GM19463 (cell line): ENCODE measurements at regions not wholly inside any gene's neighbourhood (a gene's known extent, or its start where the extent isn't known, plus 50 kb on each side); places are given as distances from the start of the nearest gene placed in this dataset.
A peak's percentile ranks its signal among the peaks of the same experiment; 100 is the strongest.

Experiments
- ATAC-seq: cut with Tn5 transposase; IDR thresholded peaks from one replicate; pipeline ENCODE4 v1.9.1; 2021; ENCODE audit warnings: mild to moderate bottlenecking, moderate library complexity; ENCODE audit not compliant: unreplicated experiment

DNA sequence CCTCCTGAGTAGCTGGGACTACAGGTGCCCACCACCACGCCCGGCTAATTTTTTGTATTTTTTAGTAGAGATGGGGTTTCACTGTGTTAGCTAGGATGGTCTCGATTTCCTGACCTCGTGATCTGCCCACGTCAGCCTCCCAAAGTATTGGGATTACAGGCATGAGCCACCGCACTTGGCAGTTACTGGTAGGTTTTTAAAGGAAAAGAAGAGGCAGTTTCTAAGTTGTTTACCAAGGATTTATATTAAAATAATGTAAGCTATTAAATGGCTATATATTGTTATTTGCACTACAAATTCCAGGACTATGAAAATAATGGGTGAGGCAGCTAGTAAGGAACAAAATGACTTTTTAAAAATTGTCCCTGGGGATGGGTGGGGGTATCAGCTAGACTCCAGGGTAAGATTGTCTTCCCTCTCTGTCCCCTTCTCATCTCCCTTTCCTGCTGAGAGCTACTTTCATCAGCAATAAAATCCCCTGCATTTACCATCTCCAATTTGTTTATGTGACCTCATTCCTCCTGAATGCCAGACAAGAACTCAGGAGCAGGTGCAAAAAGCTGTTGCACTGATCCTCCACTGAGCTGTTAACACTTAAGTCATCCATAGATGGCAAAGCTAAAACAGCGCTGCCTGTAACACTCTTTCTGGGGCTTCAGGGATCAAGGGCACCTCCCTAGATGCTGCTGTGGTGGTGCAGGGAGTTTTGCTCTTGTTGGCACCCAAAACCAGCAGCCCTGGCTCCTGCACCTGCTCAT is 165.2 kb downstream of the ZPLD1 start:
- no peak for ATAC-seq

DNA sequence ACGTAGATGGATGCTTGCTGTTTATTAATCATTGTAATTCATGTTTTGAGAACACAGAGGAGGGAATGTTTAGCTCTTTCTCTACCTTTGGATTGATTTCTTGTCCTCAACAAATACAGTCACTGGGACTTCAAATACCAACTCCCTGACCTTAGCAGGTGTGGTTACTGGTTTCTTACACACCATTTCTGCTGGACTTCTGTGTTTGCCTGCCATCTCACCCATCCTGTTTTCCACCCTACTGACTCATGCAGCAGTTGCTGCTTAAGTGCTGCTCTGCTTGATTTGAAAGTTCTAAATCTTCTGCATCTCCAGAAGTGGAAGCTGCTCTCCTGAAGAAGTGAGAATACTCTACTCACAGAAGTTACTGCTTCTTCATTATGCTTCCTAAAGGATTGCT is 170.3 kb downstream of the ZPLD1 start:
- no peak for ATAC-seq

DNA sequence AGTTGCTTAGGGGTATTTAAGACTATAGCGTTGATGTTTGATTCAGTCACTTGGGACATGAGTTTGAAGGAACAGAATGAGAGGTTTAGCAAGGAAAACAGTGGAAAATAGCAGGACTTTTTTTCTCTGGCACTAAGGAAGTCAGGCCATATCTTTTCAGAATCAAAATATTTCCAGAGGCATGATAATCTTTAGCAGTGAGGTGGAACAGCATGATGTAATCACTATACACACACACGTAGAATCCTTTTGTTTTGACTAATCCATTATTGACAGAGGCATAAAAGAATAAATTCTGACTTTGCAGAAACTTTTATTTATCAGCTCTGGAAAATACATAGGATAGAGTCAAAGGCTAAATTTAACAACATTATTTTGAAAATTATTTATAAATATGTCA is 174.1 kb downstream of the ZPLD1 start:
- no peak for ATAC-seq

DNA sequence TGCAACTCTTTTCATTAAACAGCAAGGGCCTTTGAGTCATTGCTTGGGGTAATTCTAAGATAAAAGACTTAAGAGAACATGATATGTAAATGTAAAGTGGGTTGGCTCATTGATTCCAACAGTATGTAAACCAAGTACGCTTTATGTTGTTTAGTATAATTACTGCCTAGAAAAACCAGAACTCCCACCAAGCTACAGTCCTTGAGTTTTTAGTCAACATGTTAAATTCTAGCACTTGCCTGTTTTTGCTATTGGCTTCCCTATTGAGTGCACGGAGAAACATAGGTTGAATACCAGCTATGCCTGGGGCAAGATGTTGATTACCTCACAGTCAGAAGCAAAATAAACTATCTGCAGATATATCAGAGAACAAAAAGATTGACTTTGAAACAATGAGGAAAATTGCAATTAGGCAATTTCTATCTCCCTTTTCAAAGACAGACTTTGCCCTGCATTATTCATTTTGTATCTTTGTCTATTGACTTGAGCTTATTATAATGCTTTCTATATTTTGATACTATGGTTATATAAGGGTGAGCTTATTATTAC is 179.3 kb downstream of the ZPLD1 start:
- ATAC-seq, result no peak

DNA sequence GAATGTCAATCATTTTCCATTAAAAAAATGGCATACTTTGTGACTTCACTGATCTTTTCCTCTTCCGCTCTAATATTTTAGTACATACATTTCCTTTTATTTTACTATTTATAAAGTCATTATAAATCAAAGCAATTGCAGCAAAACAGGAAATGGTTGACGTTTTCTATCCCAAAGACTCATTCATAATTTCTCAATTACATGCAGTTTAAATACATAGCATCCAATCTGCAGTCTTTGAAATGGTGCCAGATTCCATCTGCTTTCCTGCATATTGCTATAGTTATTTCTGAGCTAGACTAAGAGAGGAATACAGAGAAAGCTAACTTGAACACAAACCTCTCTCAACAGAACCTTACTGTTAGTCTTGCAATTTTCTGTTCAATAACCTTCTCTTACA is 179.8 kb downstream of the ZPLD1 start:
- ATAC-seq, result no peak

DNA sequence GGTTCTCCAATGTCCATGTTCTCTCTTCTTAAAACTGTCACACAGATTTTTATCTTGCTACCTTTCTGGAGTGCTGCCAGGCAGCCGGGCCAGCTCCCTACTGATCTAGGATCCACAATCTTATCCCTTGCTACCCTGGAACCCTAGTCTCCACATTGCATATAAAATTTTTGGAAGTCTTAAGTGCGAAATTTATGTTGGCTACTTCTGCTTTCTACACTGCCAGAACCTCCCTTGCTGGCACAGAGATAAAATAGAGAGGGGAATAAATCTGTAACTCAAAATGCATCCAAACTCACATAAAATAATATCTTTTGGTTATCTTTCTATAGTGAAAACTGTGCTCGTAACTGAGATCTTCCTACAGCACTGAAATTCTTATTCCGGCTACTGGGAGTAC is 182.6 kb downstream of the ZPLD1 start:
- no peak for ATAC-seq

DNA sequence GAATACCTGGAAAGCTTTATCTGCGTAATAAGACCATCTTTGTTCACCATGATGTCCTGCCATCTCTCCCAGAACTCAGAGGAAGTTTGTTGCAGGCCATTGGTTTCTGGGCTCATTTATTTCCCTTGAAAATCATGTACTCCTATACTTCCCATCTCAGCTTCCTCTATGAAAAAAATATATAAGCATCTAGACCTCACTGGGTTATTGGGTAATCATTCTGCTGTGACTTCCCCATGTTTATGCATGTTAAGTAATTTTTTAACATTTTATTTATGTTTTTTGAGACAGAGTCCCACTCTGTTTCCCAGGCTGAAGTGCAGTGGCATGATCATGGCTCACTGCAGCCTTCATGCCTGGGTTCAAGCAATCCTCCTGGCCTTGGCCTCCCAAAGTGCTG is 184.5 kb downstream of the ZPLD1 start:
- no peak for ATAC-seq

DNA sequence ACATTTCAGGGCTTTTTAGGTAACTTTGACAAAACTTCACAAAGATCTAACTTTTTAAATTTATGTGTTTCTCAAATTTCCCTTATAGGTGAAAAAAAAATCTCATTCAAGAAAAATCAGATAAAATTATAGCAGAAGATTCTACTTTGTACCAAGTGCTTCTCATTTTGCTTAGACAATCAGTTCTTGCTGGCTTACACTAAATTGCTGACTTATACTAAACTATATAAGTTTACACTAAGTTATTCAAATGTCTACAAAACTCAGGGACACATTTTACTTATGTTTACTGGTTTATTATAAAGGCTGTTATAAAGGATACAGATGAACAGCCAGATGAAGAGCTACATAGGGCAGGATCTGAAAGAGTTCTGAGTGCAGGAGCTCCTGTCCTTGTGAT is 195.1 kb downstream of the ZPLD1 start:
- ATAC-seq, result no peak

DNA sequence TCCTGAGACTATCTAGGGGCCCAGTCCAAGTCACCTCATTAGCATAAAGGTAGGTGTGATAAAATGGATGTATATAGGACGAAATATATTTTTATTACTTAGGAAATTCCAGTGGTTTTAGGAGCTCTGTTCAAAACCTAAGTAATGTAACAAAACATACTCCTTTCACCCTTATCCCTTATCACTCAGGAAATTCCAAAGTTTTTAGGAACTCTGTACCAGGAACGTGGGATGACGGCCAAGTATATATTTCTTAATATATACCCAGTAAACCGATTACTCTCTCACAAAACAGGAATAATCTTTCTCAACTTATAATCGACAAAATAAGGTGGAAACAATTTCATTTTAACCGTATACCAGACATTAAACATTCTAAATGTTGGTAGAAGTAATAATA is 195.7 kb downstream of the ZPLD1 start:
- ATAC-seq, result no peak

DNA sequence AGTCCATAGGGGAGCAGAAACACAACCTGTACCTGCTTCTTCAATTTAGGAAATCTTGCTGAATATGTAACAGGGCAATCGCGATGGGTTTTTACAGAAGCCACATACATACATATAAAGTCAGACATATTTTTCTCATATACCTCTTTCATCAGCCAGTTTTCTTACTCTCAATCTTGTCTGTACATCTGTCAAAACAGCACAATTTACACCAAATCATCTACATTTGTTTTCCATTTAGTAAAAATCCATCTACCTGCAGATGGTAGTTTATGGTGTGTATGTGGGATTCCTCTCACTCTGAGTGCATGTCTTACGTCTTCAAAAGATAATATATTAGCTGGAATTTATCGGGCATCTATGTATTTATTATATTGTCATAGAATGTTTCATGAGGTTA is 208.7 kb downstream of the ZPLD1 start:
- ATAC-seq, result no peak

DNA sequence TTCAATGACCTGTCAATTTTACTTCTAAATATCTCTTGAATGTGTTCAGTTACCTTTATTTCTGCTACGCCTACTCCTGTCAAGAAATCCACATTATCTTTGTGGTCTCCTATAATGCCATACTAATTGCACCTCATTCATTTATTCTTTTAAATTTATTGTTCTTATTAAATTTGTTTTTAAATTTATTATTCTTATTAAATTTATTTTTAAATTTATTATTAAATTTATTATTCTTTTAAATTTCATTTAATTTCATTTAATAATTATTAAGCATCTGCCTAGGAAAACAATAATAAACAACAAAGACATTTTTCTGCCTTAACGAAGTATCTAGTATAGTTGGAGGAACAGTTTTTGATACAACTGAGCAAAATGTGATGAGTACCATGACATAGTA is 211.7 kb downstream of the ZPLD1 start:
- no peak for ATAC-seq

DNA sequence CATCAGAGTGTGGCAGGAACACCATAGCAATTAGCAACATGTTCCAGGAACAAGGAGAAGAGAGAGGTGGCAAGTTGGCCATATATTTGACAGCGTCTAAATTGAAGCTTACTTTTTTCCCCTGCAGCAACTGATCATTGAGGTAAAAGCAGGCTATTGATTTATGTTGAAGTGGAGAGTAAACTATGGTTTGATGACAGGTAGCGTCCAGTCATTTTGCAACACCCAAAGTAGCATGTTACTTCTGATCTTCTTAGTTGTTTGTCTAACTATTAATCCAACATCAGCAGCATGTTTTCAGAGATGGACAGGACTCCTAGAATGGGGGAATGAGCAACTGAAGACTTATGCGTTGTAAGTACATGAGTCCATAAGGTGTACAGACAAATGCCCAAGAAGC is 225.8 kb downstream of the ZPLD1 start:
- ATAC-seq, result no peak

DNA sequence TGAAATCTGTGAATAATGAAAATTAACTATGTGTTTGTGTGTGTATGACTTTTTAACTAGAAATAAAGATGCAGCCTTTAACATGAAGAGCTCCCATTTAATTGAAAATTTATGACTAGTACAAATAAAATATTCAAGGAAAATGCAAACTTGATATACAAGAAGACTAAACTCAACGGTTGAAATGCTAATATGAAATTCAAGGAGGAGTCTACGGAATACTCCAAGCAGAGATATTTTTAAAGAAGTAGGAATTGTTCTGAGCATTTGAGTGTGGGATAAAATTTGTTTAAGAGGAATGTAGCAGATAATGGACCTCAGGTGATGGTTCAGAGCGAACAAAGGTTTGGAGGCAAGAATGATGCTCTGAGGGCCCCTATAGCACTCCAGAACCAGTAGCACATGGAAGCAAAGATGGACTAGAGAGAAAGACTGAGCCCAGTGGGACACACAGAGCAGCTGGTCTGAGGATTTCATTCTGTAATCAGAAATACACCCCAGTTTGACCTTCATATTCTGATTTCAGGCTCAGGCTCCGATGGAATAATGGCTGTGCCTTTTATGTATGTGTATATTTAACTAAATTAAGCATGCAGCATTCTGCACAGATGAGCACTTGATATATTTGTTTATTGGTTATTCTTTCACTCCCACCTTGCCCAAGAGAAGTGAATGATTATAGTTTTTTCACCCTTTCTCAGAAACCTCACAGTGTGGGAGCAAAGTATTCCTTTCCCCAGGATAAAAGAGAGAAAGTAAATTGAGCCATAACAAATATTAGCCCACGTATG is 227.1 kb downstream of the ZPLD1 start:
- no peak for ATAC-seq

DNA sequence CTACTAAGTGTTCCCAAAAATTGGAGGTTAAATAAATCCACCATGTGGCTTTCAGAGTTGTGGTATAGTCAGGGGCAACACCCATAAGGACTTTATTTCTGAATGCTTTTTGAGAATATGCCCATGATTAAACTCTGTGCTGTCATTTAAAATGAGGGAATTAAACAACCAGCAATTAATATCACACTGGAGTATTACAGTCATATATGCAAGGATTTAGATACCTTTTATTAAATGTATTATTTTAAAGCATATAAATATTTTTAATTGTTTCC is 227.6 kb downstream of the ZPLD1 start:
- ATAC-seq, result no peak

DNA sequence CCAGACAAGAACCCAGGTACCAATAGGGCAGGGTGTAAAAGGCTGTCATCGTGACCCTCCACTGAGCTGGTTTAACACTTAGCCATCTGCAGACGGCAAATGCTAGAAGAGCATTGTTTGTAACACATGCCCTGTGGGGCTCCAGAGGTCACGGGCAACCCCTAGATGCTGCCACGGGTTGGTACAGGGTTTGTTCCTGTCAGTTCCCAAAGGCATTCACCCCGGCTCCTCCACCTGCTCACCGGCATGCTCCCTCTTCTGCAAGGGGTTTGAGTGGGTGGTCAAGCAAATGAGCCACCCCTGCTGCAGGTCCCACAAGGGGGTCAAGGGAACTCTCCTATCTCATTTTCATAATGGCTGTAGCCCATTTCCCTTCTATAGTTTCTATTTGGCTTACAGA is 229.3 kb downstream of the ZPLD1 start:
- ATAC-seq, result no peak

DNA sequence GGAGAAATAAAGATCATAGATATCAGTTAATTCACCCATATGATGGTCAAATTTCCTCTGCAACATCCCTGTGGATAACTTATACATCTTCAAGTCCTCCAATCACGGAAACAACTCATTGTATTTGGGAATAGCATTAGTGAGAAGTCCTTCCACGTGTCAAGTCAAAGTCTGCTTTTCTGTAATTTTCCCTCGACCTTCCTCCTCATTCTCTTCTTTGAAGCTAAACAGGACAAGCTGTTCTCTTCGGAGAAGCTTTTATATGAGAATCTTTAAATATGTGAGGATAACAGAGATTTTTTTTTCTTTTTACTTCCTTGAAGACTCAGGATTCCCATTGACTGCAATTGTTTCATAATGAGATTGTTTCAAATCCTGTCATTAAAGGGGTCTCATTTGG is 230.4 kb downstream of the ZPLD1 start:
- ATAC-seq, result no peak

DNA sequence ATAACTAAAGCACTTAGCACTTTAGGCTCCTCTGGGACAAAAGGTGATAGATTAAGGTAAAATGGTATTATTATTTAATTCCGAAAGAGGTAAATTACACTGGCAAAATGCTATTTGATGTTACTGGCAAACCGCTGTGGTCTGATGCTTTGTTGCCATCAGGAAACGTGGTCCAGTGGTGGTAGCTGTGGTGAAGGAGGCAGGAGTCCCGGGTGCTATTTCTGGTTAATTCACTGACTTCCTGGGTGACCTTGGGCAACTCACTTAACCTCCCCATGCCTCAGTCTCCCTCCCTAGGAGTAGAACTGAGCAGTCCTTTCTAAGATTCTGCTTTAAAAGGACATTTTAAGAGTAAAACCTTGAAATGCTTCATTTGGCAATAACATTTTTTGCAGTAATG is 233.4 kb downstream of the ZPLD1 start:
- no peak for ATAC-seq

DNA sequence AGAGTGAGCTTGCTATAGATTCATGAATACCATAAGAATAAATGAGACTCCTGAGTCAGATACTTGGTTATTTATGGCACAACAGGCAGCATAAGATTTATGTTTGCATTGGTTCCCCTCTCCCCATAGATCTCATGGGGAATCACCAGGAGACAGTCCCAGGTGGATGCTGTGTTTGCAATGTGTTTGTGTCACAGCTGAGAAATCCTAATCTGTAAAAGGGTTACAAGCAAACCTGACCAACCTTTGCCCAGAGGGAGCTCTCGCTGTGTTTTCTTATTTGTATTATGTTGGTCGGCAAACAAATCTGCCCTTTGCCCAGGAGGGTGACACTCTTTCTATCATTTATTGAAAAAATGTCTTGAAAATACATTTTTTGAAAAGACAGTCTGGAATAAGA is 236.2 kb downstream of the ZPLD1 start:
- ATAC-seq, result no peak

DNA sequence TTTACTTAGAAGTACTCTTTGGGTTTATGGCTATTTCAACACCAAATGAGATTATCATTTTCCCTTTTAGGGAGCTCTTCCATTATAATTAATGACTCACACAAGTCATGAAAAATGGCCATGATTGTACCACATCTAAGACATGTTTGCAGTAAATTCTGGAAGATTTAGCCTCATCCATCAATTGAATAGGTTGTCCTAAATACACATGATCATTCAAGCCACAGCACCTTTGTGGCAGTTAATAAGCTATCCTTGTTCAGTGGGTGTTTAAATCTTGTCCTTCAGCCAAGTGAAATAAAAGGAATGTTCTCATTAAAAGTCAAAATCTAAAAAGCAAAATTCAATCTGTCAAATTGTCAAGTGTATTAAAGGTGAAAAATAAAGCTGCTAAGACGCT is 237.5 kb downstream of the ZPLD1 start:
- ATAC-seq, result no peak

DNA sequence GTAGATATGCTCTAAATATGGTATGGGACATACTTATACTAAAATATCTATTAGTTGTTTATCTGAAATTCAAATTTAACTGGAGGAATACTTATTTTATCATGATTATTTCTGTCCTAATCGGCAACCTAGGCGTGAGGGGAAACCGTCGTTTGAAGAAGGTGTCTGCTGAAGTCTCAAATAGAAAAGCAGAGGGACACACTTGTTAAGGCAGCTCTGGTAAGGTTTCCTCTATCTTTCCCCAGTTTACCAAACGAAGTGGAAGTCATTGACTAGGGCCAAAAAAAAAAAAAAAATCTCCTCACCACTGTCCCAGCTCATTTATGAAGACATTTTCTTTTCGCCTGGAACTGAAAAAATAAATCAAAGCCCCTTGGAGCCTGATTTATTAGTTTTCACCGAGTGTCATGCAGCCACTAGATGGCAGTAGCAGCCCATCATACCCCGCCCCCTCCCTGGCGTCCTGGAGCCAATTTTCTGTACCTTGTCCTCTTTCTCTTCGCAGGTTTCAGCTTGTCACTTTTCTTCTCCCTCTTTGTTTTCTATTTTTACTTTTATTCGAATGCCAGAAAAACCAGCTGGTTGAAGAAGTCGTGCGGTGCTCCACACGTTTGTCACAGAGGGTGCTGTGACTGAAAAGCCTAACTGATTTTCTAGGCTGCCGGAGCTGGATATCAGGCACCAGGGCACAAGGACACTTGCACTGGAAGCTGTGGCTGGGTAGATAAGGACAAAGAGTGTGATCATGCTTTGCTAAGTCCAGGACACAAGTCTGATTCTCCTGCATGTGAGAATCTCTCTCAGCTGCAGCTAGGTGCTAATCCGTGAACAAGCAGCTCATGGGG is 238.7 kb downstream of the ZPLD1 start:
- peak; percentile 88 for ATAC-seq

DNA sequence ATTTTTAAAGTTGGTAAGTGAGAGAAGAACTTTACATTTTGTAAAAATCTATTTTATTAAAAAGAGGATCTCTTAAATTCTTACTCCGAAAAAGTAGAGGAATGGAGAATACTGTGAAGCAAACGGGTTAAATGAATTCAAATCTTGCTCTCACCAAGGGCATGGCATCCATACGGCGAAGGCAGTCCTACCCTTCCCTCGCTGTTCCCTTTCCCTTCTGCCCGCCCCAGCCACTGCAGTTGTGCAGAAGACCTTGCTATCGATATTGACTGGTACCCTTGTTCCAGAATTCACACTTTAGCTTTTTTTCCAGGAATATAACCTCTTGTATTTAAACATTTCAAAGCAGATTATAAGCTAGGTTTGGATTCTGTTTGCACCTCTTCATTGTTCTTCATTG is 239.5 kb downstream of the ZPLD1 start:
- ATAC-seq, result no peak

DNA sequence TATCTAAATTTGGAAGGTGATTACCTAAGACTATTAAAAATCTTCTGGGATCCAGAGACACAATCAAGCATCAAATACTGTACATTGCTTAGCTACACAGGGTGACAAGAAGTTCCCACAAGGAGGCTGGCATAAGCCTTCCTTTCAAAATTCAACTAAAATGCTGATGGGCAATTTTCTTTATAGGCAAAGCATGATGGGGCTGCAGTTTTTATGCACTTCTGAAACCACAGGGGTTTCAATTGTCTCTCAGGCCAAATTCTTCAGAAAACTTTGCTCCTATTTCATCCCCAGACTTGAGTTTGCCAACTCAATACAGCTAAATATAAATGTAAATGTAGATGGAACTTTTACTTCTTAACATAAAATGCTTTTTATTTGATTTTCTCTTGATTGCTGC is 241.6 kb downstream of the ZPLD1 start:
- no peak for ATAC-seq
